LHCN-M2 (cell line): ENCODE measurements at regions not wholly inside any gene's neighbourhood (a gene's known extent, or its start where the extent isn't known, plus 50 kb on each side); places are given as distances from the start of the nearest gene placed in this dataset.
"Not testable (repeated sequence)": the region's sequence is repeated elsewhere in the genome, so short reads cannot be mapped to it uniquely, and the experiment has no call there.

ENCODE experiments used
- DNase-seq: peaks from one replicate; pipeline ENCODE4 v3.0.0-alpha.2; 2012; ENCODE audit warnings: low read depth

- no peak for DNase-seq
Observed at GRCh38 chr9:82438581-82438980, 450.0 kb downstream of the SPATA31D1 start.

GRCh38 chr9:82443312-82443711 is 454.7 kb downstream of the SPATA31D1 start:
- no peak for DNase-seq

- no peak for DNase-seq
Observed at GRCh38 chr9:82445556-82445955, 457.0 kb downstream of the SPATA31D1 start.

- DNase-seq = no peak
Observed at GRCh38 chr9:82447343-82447742, 458.8 kb downstream of the SPATA31D1 start.

- no peak for DNase-seq
Observed at GRCh38 chr9:82449986-82450385, 461.4 kb downstream of the SPATA31D1 start.

GRCh38 chr9:82454509-82455190 is 466.1 kb downstream of the SPATA31D1 start:
- no peak for DNase-seq

- peak; percentile 1 for DNase-seq
Observed at GRCh38 chr9:82456642-82457041, 468.1 kb downstream of the SPATA31D1 start.

- no peak for DNase-seq
Observed at GRCh38 chr9:82457298-82457697, 468.7 kb downstream of the SPATA31D1 start.

- DNase-seq = no peak
Observed at GRCh38 chr9:82457891-82458290, 469.3 kb downstream of the SPATA31D1 start.

GRCh38 chr9:82458296-82458695 is 469.7 kb downstream of the SPATA31D1 start:
- no peak for DNase-seq

- no peak for DNase-seq
Observed at GRCh38 chr9:82466616-82467260, 478.2 kb downstream of the SPATA31D1 start.

- DNase-seq = no peak
Observed at GRCh38 chr9:82467436-82467835, 478.9 kb downstream of the SPATA31D1 start.

GRCh38 chr9:82474235-82474634 is 485.7 kb downstream of the SPATA31D1 start:
- DNase-seq = no peak

GRCh38 chr9:82475584-82476301 is 487.2 kb downstream of the SPATA31D1 start:
- no peak for DNase-seq

GRCh38 chr9:82480921-82481320 is 492.3 kb downstream of the SPATA31D1 start:
- no peak for DNase-seq

- DNase-seq = no peak
Observed at GRCh38 chr9:82487935-82488312, 499.4 kb downstream of the SPATA31D1 start.

GRCh38 chr9:82488313-82489200 is 500.0 kb downstream of the SPATA31D1 start:
- DNase-seq = peak; percentile 19

GRCh38 chr9:82489201-82489821 is 500.7 kb downstream of the SPATA31D1 start:
- DNase-seq = no peak

GRCh38 chr9:82490019-82490499 is 501.5 kb downstream of the SPATA31D1 start:
- DNase-seq = no peak

GRCh38 chr9:82490821-82491220 is 502.2 kb downstream of the SPATA31D1 start:
- DNase-seq = not testable (repeated sequence)

- DNase-seq = no peak
Observed at GRCh38 chr9:82491604-82492003, 503.0 kb downstream of the SPATA31D1 start.
